ENCODE measurements at regions not wholly inside any gene's neighbourhood (a gene's known extent, or its start where the extent isn't known, plus 50 kb on each side); places are given as distances from the start of the nearest gene placed in this dataset.
A peak's percentile ranks its signal among the peaks of the same experiment; 100 is the strongest.

- H3K4me1 ChIP-seq (ENCODE audit: control insufficient read depth, insufficient read depth, low read length) = peaks cover 16% of the 10 kb centered on the region
- no peaks in the 10 kb centered on the region for H3K36me3 ChIP-seq (ENCODE audit: insufficient read depth, low read length)
- no peak overlapping the region for H3K4me3 ChIP-seq (ENCODE audit: low read length)
- H3K4me2 ChIP-seq (ENCODE audit: low read length) = no peak overlapping the region
- H3K9me3 ChIP-seq (replicated peaks; ENCODE audit: low read length) = no peaks in the 10 kb centered on the region
- H3K27me3 ChIP-seq (ENCODE audit: control insufficient read depth, insufficient read depth, low read length) = no peaks in the 10 kb centered on the region
- H3K9ac ChIP-seq (ENCODE audit: low read depth, low read length) = no peak overlapping the region
These were observed 181.2 kb upstream of the ESRRG start for GRCh38 chr1:216904471-216904870.

GRCh38 chr1:216903382-216903740, 180.1 kb upstream of the ESRRG start:
- Histone ChIP-seq H3K9ac (ENCODE audit: low read depth, low read length) (no peak overlapping the region), H3K36me3 (ENCODE audit: insufficient read depth, low read length) (no peaks in the 10 kb centered on the region)

DNA sequence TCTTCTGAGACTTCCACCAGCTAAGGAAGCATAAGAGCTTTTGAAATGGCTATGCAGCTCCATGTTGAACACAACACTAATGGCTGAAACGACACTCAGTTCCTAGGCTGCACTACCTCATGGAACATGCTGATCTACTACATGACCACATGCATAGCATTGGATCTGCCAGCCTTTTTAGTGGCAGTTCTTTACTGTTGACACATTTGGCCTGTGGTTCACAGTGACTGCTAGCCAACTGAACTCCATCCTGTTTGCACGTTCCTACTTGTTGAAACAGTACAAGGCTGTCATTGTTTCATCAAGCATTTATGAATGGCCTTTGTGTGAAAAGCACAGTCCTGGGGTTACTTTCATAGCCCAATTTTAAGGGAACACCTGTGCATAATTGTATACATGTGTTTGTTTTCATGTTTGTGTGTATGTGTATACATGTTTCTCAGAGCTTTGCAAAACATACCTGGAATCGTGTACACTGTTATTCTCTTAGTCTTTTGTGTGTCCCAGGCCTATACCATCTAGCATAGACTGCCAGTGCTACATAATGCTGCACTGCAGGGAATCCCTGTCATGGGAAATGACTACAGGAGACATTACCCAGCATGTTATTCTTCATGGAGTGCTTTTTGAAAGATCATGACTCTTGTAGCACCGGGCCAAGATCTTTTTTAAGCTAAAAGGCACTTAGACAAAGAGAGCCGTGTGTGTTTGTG, 179.6 kb upstream of the ESRRG start:
- H3K4me2 ChIP-seq (ENCODE audit: low read length) = peak overlapping the region; percentile 11
- no peaks in the 10 kb centered on the region for H3K36me3 ChIP-seq (ENCODE audit: insufficient read depth, low read length)
- H3K27me3 ChIP-seq (ENCODE audit: control insufficient read depth, insufficient read depth, low read length) = no peaks in the 10 kb centered on the region
- H3K4me1 ChIP-seq (ENCODE audit: control insufficient read depth, insufficient read depth, low read length) = peaks cover 16% of the 10 kb centered on the region
- no peaks in the 10 kb centered on the region for H3K9me3 ChIP-seq (replicated peaks; ENCODE audit: low read length)
- no peak overlapping the region for H3K9ac ChIP-seq (ENCODE audit: low read depth, low read length)
- H3K4me3 ChIP-seq (ENCODE audit: low read length) = no peak overlapping the region

More at GRCh38 chr1:216903382-216903740, 180.1 kb upstream of the ESRRG start:
- Histone ChIP-seq H3K4me3 (ENCODE audit: low read length) (no peak overlapping the region), H3K27me3 (ENCODE audit: control insufficient read depth, insufficient read depth, low read length) (no peaks in the 10 kb centered on the region), H3K4me2 (ENCODE audit: low read length) (peak overlapping the region; percentile 11), H3K9me3 (replicated peaks; ENCODE audit: low read length) (no peaks in the 10 kb centered on the region), H3K4me1 (ENCODE audit: control insufficient read depth, insufficient read depth, low read length) (peaks cover 16% of the 10 kb centered on the region)

DNA sequence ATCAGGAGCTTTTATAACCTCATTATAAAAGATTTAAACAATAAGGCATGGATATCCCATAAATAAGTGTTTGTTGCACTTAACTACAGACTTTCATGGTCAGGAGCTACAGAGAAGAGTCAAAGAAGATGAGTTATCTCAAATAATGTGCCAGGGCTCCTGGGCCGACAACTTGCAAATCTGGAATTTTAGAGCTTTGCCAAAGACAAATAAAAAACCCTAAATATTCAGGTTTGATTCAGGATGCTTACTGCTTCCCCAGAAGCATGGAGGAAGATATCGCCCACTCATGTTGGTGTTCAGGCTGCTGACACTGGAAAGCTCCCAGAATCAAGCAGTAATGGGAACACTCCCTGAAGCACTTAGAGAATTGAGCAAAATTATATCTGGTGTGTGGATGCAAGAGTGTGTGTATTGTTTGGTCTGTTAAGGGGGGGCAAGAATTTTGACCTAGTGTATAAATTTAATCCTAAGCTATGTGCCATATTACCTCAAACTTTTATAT, 176.9 kb upstream of the ESRRG start:
- H3K9me3 ChIP-seq (replicated peaks; ENCODE audit: low read length) = no peaks in the 10 kb centered on the region

DNA sequence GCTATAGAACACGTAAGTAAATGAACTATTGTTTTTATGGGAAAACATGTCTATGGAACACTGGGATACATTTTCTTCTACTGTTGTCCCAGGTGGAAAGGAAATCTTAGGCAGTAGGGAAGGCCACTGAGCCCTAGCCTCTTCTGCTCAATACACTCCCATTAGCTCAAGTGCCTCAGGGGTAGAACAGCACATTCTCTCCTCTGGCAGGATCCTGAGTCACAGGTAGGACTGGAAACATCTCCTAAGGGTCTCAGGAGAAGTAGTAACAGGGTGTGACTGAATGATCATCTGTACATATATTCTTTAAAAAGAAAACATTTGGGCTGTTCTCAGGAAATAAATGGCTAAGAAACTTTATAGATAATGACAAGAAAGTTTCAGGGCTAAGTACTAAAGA, 175.6 kb upstream of the ESRRG start:
- H3K4me3 ChIP-seq (ENCODE audit: low read length) = no peak overlapping the region
- H3K4me2 ChIP-seq (ENCODE audit: low read length) = no peak overlapping the region
- no peaks in the 10 kb centered on the region for H3K36me3 ChIP-seq (ENCODE audit: insufficient read depth, low read length)
- no peak overlapping the region for H3K9ac ChIP-seq (ENCODE audit: low read depth, low read length)
- no peaks in the 10 kb centered on the region for H3K9me3 ChIP-seq (replicated peaks; ENCODE audit: low read length)
- H3K4me1 ChIP-seq (ENCODE audit: control insufficient read depth, insufficient read depth, low read length) = peaks cover 22% of the 10 kb centered on the region
- no peaks in the 10 kb centered on the region for H3K27me3 ChIP-seq (ENCODE audit: control insufficient read depth, insufficient read depth, low read length)

More for the DNA sequence above, 176.9 kb upstream of the ESRRG start:
- peaks cover 23% of the 10 kb centered on the region for H3K4me1 ChIP-seq (ENCODE audit: control insufficient read depth, insufficient read depth, low read length)
- no peak overlapping the region for H3K4me2 ChIP-seq (ENCODE audit: low read length)
- no peak overlapping the region for H3K4me3 ChIP-seq (ENCODE audit: low read length)
- H3K27me3 ChIP-seq (ENCODE audit: control insufficient read depth, insufficient read depth, low read length) = no peaks in the 10 kb centered on the region
- H3K36me3 ChIP-seq (ENCODE audit: insufficient read depth, low read length) = no peaks in the 10 kb centered on the region
- H3K9ac ChIP-seq (ENCODE audit: low read depth, low read length) = no peak overlapping the region

DNA sequence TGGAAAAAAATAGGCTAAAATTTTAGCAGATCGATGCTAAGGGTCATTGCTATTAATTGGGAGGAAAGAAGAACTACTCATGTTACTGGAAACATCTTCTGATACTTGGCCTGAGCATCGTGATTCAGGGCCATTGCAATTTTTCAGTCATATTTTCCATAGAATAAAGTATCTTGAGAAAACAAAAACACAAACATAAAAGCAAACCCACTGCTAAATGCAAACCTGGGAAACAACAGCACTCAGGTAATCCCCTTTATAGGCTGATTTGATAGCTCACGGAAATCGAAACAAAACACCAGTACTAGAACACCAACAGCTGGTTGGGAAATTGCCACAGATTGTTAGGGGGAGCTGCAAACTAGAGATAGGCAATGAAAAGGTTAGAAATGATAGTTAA, 172.9 kb upstream of the ESRRG start:
- no peaks in the 10 kb centered on the region for H3K9me3 ChIP-seq (replicated peaks; ENCODE audit: low read length)
- peak overlapping the region; percentile 60 for H3K4me2 ChIP-seq (ENCODE audit: low read length)
- H3K36me3 ChIP-seq (ENCODE audit: insufficient read depth, low read length) = no peaks in the 10 kb centered on the region
- H3K4me1 ChIP-seq (ENCODE audit: control insufficient read depth, insufficient read depth, low read length) = peaks cover 7% of the 10 kb centered on the region
- no peak overlapping the region for H3K9ac ChIP-seq (ENCODE audit: low read depth, low read length)
- H3K4me3 ChIP-seq (ENCODE audit: low read length) = no peak overlapping the region
- no peaks in the 10 kb centered on the region for H3K27me3 ChIP-seq (ENCODE audit: control insufficient read depth, insufficient read depth, low read length)

DNA sequence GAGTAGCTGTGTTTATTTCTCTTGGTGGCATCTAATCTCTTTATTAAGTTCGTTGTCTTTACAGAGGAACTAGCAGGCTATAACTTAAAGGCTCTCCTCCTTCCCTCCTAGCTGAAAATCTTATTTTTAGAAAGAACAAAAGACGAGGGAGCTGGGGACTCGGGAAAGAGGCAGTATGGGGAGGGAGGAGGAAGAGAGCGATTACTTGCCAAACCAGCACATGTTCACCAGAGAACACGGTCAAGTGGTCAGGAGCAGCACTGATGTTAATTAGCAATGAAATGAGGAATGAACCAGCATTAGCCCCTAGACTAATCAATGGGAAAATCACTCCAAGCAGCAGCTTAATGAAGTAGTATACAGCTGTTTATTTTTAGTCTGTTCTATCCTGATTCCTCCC, 171.3 kb upstream of the ESRRG start:
- no peak overlapping the region for H3K4me3 ChIP-seq (ENCODE audit: low read length)
- H3K36me3 ChIP-seq (ENCODE audit: insufficient read depth, low read length) = no peaks in the 10 kb centered on the region
- H3K4me1 ChIP-seq (ENCODE audit: control insufficient read depth, insufficient read depth, low read length) = peaks cover 7% of the 10 kb centered on the region
- no peaks in the 10 kb centered on the region for H3K9me3 ChIP-seq (replicated peaks; ENCODE audit: low read length)
- no peak overlapping the region for H3K9ac ChIP-seq (ENCODE audit: low read depth, low read length)
- H3K27me3 ChIP-seq (ENCODE audit: control insufficient read depth, insufficient read depth, low read length) = no peaks in the 10 kb centered on the region
- no peak overlapping the region for H3K4me2 ChIP-seq (ENCODE audit: low read length)

GRCh38 chr1:216892581-216893160, 169.4 kb upstream of the ESRRG start:
- peaks cover 7% of the 10 kb centered on the region for H3K4me1 ChIP-seq (ENCODE audit: control insufficient read depth, insufficient read depth, low read length)
- no peaks in the 10 kb centered on the region for H3K9me3 ChIP-seq (replicated peaks; ENCODE audit: low read length)
- H3K4me3 ChIP-seq (ENCODE audit: low read length) = no peak overlapping the region
- H3K4me2 ChIP-seq (ENCODE audit: low read length) = no peak overlapping the region
- no peaks in the 10 kb centered on the region for H3K27me3 ChIP-seq (ENCODE audit: control insufficient read depth, insufficient read depth, low read length)
- H3K36me3 ChIP-seq (ENCODE audit: insufficient read depth, low read length) = no peaks in the 10 kb centered on the region
- no peak overlapping the region for H3K9ac ChIP-seq (ENCODE audit: low read depth, low read length)

GRCh38 chr1:216890871-216891270, 167.6 kb upstream of the ESRRG start:
- Histone ChIP-seq H3K4me2 (ENCODE audit: low read length) (no peak overlapping the region), H3K9ac (ENCODE audit: low read depth, low read length) (no peak overlapping the region), H3K4me3 (ENCODE audit: low read length) (no peak overlapping the region), H3K4me1 (ENCODE audit: control insufficient read depth, insufficient read depth, low read length) (no peaks in the 10 kb centered on the region), H3K27me3 (ENCODE audit: control insufficient read depth, insufficient read depth, low read length) (no peaks in the 10 kb centered on the region), H3K9me3 (replicated peaks; ENCODE audit: low read length) (no peaks in the 10 kb centered on the region), H3K36me3 (ENCODE audit: insufficient read depth, low read length) (no peaks in the 10 kb centered on the region)

GRCh38 chr1:216888731-216889130, 165.5 kb upstream of the ESRRG start:
- Histone ChIP-seq H3K36me3 (ENCODE audit: insufficient read depth, low read length) (no peaks in the 10 kb centered on the region), H3K9me3 (replicated peaks; ENCODE audit: low read length) (no peaks in the 10 kb centered on the region), H3K4me2 (ENCODE audit: low read length) (no peak overlapping the region), H3K4me3 (ENCODE audit: low read length) (no peak overlapping the region), H3K9ac (ENCODE audit: low read depth, low read length) (no peak overlapping the region), H3K4me1 (ENCODE audit: control insufficient read depth, insufficient read depth, low read length) (no peaks in the 10 kb centered on the region), H3K27me3 (ENCODE audit: control insufficient read depth, insufficient read depth, low read length) (no peaks in the 10 kb centered on the region)

GRCh38 chr1:216887032-216887431, 163.8 kb upstream of the ESRRG start:
- Histone ChIP-seq H3K9ac (ENCODE audit: low read depth, low read length) (no peak overlapping the region), H3K27me3 (ENCODE audit: control insufficient read depth, insufficient read depth, low read length) (no peaks in the 10 kb centered on the region), H3K4me3 (ENCODE audit: low read length) (no peak overlapping the region), H3K4me1 (ENCODE audit: control insufficient read depth, insufficient read depth, low read length) (no peaks in the 10 kb centered on the region), H3K9me3 (replicated peaks; ENCODE audit: low read length) (no peaks in the 10 kb centered on the region), H3K4me2 (ENCODE audit: low read length) (no peak overlapping the region), H3K36me3 (ENCODE audit: insufficient read depth, low read length) (no peaks in the 10 kb centered on the region)

All from skeletal muscle satellite cell (primary cell).